ENCODE measurements at regions not wholly inside any gene's neighbourhood (a gene's known extent, or its start where the extent isn't known, plus 50 kb on each side); places are given as distances from the start of the nearest gene placed in this dataset.

DNA sequence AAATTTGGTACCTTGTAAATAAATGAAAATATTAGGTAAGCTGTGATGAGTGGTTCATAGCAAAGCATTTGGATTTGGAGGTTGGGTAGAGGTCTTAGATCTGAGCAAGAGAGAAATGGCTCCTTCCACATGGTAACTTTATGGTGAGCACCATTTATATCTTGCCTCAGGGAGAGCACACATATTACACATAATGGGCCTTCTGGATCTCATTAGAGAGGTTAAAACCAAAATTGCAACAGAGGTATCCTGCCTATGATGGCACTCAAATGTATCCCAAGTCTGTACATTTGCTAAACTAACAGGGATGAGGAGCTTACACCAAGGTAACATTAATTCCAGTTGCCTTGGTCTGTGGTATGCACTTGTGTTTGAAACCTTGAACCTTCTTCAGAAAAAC is 87.1 kb upstream of the PUDP start:
- TF ChIP-seq, protein P1, sequence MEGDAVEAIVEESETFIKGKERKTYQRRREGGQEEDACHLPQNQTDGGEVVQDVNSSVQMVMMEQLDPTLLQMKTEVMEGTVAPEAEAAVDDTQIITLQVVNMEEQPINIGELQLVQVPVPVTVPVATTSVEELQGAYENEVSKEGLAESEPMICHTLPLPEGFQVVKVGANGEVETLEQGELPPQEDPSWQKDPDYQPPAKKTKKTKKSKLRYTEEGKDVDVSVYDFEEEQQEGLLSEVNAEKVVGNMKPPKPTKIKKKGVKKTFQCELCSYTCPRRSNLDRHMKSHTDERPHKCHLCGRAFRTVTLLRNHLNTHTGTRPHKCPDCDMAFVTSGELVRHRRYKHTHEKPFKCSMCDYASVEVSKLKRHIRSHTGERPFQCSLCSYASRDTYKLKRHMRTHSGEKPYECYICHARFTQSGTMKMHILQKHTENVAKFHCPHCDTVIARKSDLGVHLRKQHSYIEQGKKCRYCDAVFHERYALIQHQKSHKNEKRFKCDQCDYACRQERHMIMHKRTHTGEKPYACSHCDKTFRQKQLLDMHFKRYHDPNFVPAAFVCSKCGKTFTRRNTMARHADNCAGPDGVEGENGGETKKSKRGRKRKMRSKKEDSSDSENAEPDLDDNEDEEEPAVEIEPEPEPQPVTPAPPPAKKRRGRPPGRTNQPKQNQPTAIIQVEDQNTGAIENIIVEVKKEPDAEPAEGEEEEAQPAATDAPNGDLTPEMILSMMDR (conservative IDR thresholded peaks at IDR 0.05): no peak
- no peak overlapping the region for H3K27ac ChIP-seq

DNA sequence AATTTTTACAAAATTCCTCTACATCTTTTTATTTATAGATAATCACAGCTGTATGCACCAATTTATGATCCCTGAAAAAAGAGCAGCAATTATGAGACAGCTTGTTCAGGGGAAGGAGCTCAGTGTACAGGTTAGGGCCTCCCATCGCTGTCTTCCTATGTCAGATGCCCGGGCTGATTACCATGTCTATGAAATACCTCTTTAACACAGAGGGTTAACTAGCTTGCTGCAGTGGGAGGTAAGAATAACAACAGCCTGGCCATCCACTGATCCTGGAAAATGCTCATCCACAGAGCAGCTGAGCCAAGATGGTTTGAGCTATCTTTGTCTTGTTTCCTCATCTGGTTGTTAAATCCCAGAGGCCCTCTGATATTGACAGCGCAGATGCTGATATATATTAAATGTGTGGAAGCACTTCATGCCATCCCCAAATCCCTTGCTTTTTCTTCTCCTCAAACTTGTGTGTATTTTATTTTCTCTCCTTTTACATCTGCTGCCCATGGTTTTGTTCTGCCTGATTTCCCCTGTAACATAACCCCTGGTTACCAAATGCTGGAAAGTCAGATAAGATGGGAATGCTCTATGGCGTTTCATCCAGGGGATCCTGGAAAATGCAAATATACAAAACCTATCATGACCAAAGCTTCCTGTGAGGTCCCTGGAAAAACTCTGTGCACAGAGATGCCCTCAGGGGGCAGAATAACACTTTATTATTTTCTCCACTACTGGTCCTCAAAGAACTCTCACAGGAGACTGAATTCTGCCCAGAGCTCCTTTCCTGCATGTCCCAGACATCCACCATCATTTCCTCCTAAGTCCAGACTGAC is 85.8 kb upstream of the PUDP start:
- H3K27ac ChIP-seq: no peak overlapping the region
- TF ChIP-seq, protein P1 (conservative IDR thresholded peaks at IDR 0.05): no peak

DNA sequence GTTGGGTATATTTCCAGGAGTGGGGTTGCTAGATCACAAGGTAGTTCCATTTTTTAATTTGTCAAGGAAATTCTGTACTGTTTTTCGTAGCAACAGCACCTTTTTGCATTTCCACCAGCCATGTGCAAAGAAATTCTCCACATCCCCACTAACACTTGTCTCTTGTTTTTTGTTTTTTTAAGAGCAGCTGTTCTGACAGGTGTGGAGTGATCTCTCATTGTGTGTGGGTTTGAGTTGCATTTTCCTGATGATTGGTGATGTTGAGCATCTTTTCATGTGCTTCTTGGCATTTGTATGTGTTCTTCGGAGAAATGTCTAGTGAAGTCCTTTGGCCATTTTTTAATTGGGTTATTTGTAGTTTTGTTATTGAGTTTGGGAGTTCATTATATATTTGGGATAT is 80.3 kb upstream of the PUDP start:
- no peak overlapping the region for H3K27ac ChIP-seq
- TF ChIP-seq, protein P1 (conservative IDR thresholded peaks at IDR 0.05): no peak

DNA sequence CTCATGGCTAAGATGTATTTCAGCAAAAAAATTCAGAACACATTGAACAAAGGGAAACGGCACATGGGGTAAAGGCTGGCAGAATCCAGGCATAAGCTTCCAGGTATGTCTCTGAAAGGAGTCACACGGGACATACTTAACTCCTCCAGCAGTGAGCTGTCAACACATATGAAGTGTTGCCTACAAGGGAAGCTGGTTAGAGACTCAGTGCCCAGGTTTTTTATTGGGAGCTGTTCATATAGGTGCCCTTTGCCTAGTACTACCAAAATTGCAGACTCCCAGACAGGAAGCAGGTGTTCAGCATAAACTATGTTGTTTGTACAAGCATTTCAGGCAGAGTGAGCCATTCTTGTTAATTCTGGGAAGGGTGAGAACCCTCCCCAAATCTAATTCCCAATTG is 77.4 kb upstream of the PUDP start:
- no peak overlapping the region for H3K27ac ChIP-seq
- TF ChIP-seq, protein P1 (conservative IDR thresholded peaks at IDR 0.05): no peak

DNA sequence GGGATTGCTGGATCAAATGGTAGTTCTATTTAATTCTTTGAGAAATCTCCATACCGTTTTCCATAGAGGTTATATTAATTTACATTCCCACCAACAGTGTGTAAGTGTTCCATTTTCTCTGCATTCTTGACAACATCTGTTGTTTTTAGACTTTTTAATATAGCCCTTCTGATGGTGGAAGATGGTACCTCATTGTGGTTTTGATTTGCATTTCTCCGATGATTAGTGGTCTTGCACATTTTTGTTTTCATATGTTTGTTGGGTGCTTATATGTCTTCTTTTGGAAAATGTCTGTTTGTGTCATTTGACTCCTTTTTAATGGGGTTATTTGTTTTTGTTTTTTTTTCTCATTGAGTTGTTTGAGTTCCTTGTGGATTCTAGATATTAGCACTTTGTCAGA is 75.3 kb upstream of the PUDP start:
- H3K27ac ChIP-seq: no peak overlapping the region
- TF ChIP-seq, protein P1 (conservative IDR thresholded peaks at IDR 0.05): no peak

DNA sequence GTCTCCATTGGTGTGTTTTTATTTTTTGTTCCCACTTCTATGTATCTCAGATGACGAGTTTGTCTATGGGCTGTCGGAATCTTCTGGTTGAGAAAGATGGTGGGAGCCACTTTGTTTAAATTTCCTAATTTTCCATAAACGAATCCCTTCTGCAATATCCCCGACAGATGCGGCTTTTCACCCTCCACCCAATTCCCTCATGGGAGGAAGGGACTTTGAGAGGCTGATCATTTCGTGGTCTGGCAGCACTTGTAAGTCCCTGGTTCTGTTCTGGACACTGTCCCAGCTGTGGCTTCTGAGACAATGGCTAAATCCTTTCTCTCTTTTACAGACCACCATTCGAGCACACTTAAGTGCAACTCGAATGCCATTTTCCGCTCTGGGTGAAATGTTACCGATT is 72.2 kb upstream of the PUDP start:
- TF ChIP-seq, protein P1 (conservative IDR thresholded peaks at IDR 0.05): no peak
- no peak overlapping the region for H3K27ac ChIP-seq

DNA sequence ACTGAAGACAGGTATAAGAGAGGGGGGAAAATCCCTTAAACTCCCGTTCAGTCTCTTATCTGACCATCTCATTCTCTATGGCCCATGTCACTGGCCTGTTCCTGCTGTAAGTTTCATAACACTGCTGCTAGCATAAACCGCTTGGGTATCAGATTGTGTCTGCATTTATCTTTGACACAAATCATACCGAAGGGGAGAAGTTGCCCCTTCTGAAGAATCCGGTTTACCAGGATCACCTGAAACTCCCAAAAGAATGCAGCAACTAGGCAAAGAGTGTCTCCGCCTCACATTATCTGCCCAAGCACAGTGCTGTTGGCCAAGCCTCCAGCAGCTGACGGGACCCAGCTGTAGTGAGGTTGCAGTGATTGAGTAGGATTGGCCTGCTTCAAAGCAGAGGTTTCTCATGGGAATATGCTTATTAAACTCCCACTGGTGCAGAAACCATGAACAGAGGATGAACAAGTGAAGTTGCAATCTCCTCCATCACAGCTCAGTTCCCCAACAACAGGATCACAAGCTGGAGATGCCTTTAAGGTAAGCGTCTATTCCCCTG is 71.3 kb upstream of the PUDP start:
- no peak overlapping the region for H3K27ac ChIP-seq
- TF ChIP-seq, protein P1 (conservative IDR thresholded peaks at IDR 0.05): no peak
